ENCODE measurements at regions not wholly inside any gene's neighbourhood (a gene's known extent, or its start where the extent isn't known, plus 50 kb on each side); places are given as distances from the start of the nearest gene placed in this dataset.

GRCh38 chr6:85033547-85033946 lies 269.1 kb upstream of the TBX18 start:
- TF ChIP-seq RAD21 (CRISPR knock-in tag; conservative IDR thresholded peaks at IDR 0.05 in 1 of 2, IDR thresholded peaks at IDR 0.05 in 1 of 2) (no peak), FOSL1 (tag; conservative IDR thresholded peaks at IDR 0.05) (no peak), CBX5 (IDR thresholded peaks at IDR 0.05; ENCODE audit: borderline replicate concordance, low read depth) (no peak), EZH2 (IDR thresholded peaks at IDR 0.05; ENCODE audit: borderline replicate concordance, low read depth, low read length) (no peak), BHLHE40 (IDR thresholded peaks at IDR 0.05; ENCODE audit: low read length) (no peak), CTCF (IDR thresholded peaks at IDR 0.05 in 2 of 3, conservative IDR thresholded peaks at IDR 0.05 in 1 of 3; ENCODE audit: insufficient read depth in 2 of 3, low read depth in 1 of 3, low read length in 3 of 3) (no peak)

Measured in K562 (cell line).